Right lobe of liver (tissue), 4 donors: ENCODE measurements at regions not wholly inside any gene's neighbourhood (a gene's known extent, or its start where the extent isn't known, plus 50 kb on each side); places are given as distances from the start of the nearest gene placed in this dataset.

Experiments used
- POLR2A ChIP-seq: fragments of 450-650 bp; IDR thresholded peaks from one replicate; pipeline ENCODE4 v1.6.1; 2017; ENCODE audit warnings: antibody characterized with exemption, mild to moderate bottlenecking
- TF ChIP-seq, protein P1 (sequence below), 4 donors: fragments of 200-600 bp in 3 of 4; fragments of 450-650 bp in 1 of 4; IDR thresholded peaks; one replicate each; pipeline versions ENCODE4 v1.5.1 to v1.8.0; 2016 to 2022; ENCODE audit warnings: antibody characterized with exemption in 4 of 4, mild to moderate bottlenecking in 2 of 4
- donor health status: DM: no; HTN: no; CAD: no.
- donor health status: DM: no; HTN: no; CAD: no.
- donor health status: DM: no; HTN: yes; CAD: no.

GRCh38 chr2:146523196-146523595 is 1321.6 kb upstream of the ACVR2A start:
- TF ChIP-seq, protein P1, sequence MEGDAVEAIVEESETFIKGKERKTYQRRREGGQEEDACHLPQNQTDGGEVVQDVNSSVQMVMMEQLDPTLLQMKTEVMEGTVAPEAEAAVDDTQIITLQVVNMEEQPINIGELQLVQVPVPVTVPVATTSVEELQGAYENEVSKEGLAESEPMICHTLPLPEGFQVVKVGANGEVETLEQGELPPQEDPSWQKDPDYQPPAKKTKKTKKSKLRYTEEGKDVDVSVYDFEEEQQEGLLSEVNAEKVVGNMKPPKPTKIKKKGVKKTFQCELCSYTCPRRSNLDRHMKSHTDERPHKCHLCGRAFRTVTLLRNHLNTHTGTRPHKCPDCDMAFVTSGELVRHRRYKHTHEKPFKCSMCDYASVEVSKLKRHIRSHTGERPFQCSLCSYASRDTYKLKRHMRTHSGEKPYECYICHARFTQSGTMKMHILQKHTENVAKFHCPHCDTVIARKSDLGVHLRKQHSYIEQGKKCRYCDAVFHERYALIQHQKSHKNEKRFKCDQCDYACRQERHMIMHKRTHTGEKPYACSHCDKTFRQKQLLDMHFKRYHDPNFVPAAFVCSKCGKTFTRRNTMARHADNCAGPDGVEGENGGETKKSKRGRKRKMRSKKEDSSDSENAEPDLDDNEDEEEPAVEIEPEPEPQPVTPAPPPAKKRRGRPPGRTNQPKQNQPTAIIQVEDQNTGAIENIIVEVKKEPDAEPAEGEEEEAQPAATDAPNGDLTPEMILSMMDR (IDR thresholded peaks at IDR 0.05) = peak in 3 of 4 donors; percentile 35 to 40 (median 38)
- TF ChIP-seq POLR2A = no peak
